Endothelial cell (in vitro differentiated cells): ENCODE measurements at regions not wholly inside any gene's neighbourhood (a gene's known extent, or its start where the extent isn't known, plus 50 kb on each side); places are given as distances from the start of the nearest gene placed in this dataset.

Experiments
- DNase-seq: peaks from one replicate; pipeline ENCODE4 v3.0.0; 2021; ENCODE audit warnings: low spot score
- H3K27ac Mint-ChIP-seq: one replicate; pipeline ENCODE4 v1.8.0; 2021; ENCODE audit warnings: mixed read lengths, inconsistent platforms; ENCODE audit not compliant: unreplicated experiment
- H3K27me3 Mint-ChIP-seq: one replicate; pipeline ENCODE4 v1.8.0; 2021; ENCODE audit warnings: mild to moderate bottlenecking, moderate library complexity, mixed read lengths, inconsistent platforms; ENCODE audit not compliant: unreplicated experiment
- H3K36me3 Mint-ChIP-seq: one replicate; pipeline ENCODE4 v1.8.0; 2021; ENCODE audit warnings: mild to moderate bottlenecking, low read depth, mixed read lengths, inconsistent platforms; ENCODE audit not compliant: unreplicated experiment
- H3K4me1 Mint-ChIP-seq: one replicate; pipeline ENCODE4 v1.8.0; 2021; ENCODE audit warnings: mild to moderate bottlenecking, mixed read lengths, inconsistent platforms; ENCODE audit not compliant: unreplicated experiment
- H3K4me3 Mint-ChIP-seq: one replicate; pipeline ENCODE4 v1.8.0; 2021; ENCODE audit warnings: mild to moderate bottlenecking, mixed read lengths, inconsistent platforms; ENCODE audit not compliant: unreplicated experiment
- H3K9me3 Mint-ChIP-seq: one replicate; pipeline ENCODE4 v1.8.0; 2021; ENCODE audit warnings: mixed read lengths, inconsistent platforms; ENCODE audit not compliant: unreplicated experiment
- CTCF ChIP-seq: fragments of 200-600 bp; sonication (generic); IDR thresholded peaks from one replicate; pipeline ENCODE4 v1.5.0; 2021; ENCODE audit warnings: antibody characterized with exemption; ENCODE audit not compliant: unreplicated experiment

GRCh38 chr4:59920416-59920815 lies 1279.7 kb upstream of the ADGRL3 start:
- DNase-seq = no peak
- H3K9me3 Mint-ChIP-seq = no peaks in the 10 kb centered on the region
- H3K4me1 Mint-ChIP-seq = peaks cover 4% of the 10 kb centered on the region
- no peak overlapping the region for H3K27ac Mint-ChIP-seq
- no peaks in the 10 kb centered on the region for H3K27me3 Mint-ChIP-seq
- no peaks in the 10 kb centered on the region for H3K36me3 Mint-ChIP-seq
- no peak overlapping the region for H3K4me3 Mint-ChIP-seq
- no peak for TF ChIP-seq CTCF

GRCh38 chr4:59925290-59925689 lies 1274.8 kb upstream of the ADGRL3 start:
- Mint-ChIP-seq H3K4me3 (no peak overlapping the region), H3K27me3 (no peaks in the 10 kb centered on the region), H3K9me3 (no peaks in the 10 kb centered on the region), H3K36me3 (no peaks in the 10 kb centered on the region), H3K4me1 (peaks cover under 1% of the 10 kb centered on the region), H3K27ac (no peak overlapping the region)
- DNase-seq = no peak
- TF ChIP-seq CTCF = no peak

DNA sequence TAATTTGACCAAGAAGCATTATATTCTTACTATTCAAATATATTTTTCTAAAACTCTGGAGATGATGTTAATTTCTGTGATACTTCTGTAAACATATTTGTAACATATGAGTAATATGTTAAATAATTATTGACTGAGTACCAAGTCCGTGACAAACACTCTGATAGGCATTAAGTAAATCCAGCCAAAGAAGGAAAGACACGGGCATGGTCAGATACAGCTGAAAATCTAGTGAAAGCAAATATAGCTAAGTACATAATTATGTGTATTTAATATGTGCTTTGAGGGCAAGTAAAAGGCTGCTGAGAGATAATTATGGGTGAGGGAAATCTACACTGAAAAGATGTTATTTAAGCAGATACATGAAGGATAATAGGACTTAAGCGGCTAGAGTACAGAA lies 1263.6 kb upstream of the ADGRL3 start:
- Mint-ChIP-seq H3K4me1 (no peaks in the 10 kb centered on the region), H3K9me3 (peaks cover 5% of the 10 kb centered on the region), H3K27ac (no peak overlapping the region), H3K36me3 (no peaks in the 10 kb centered on the region), H3K4me3 (no peak overlapping the region), H3K27me3 (no peaks in the 10 kb centered on the region)
- TF ChIP-seq CTCF = no peak
- no peak for DNase-seq

- Mint-ChIP-seq H3K27ac (no peak overlapping the region), H3K9me3 (peaks cover 4% of the 10 kb centered on the region), H3K36me3 (no peaks in the 10 kb centered on the region), H3K4me1 (no peaks in the 10 kb centered on the region), H3K27me3 (no peaks in the 10 kb centered on the region), H3K4me3 (no peak overlapping the region)
- no peak for DNase-seq
- no peak for TF ChIP-seq CTCF
These were observed 1262.0 kb upstream of the ADGRL3 start for GRCh38 chr4:59938166-59938565.

DNA sequence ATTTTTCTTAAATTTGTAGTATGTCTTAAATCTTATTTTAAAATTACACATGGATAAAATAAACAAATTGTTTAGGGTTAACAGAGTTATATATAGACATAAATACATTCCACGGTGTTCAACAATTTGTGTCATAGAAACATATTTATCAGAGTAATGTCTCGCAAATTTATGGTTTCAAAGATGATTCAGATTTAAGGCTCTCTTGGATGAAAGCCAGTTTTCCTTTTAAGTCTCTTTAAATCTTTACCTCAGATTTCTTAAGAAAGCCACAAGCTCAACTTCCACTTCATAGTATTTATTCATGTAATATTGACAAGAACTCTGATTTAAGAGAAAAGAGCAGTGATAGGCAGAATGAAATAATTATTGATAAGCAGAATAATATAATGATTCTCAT lies 1254.8 kb upstream of the ADGRL3 start:
- Mint-ChIP-seq H3K27ac (no peak overlapping the region), H3K9me3 (no peaks in the 10 kb centered on the region), H3K4me3 (no peak overlapping the region), H3K4me1 (peaks cover under 1% of the 10 kb centered on the region), H3K36me3 (no peaks in the 10 kb centered on the region), H3K27me3 (no peaks in the 10 kb centered on the region)
- no peak for DNase-seq
- TF ChIP-seq CTCF = no peak
